ENCODE measurements at regions not wholly inside any gene's neighbourhood (a gene's known extent, or its start where the extent isn't known, plus 50 kb on each side); places are given as distances from the start of the nearest gene placed in this dataset.

DNA sequence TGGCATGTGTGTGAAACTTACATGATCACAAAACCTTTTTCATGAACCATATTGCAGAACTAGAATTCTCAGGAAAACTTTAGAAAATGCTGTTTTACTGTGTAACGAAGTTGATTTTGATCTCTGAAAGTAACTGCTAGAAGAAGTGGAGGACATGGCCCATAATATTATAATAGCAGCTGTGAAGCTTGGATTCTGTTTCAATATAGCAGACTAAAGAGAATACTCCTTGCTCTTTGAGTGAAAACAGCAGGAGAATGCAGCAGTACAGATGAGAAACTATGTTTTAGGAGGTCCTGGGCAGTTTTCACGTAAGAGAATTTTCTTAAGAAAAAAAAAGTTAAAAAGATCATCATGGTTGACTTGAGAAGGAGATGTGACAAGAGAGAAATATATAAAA, 76.7 kb upstream of the POU2AF2 start:
- no peaks in the 10 kb centered on the region for H3K4me1 ChIP-seq (ENCODE audit: control insufficient read depth in 1 of 2, insufficient read depth in 2 of 2, low read length in 2 of 2)
- ChIA-PET CTCF (no interaction called here), POLR2A (no interaction called here), RAD21 (ENCODE audit: low non-redundant PET in 1 of 2, low total read pairs in 2 of 2, uncharacterized antibody in 2 of 2, unreplicated experiment in 2 of 2) (no interaction called here)
- no peaks in the 10 kb centered on the region for H3K36me3 ChIP-seq (ENCODE audit: control insufficient read depth in 1 of 2, insufficient read depth in 2 of 2, low read length in 2 of 2)
- no TSS peak for BruUV-seq (replicated peaks)
- H3K9me3 ChIP-seq (ENCODE audit: control insufficient read depth in 1 of 2, insufficient read depth in 1 of 2, low read depth in 1 of 2, low read length in 2 of 2): no peaks in the 10 kb centered on the region
- peaks cover 41% of the 10 kb centered on the region for H3K27me3 ChIP-seq (ENCODE audit: insufficient read depth, low read length)
- ATAC-seq (no peak), DNase-seq (ENCODE audit: low read depth, low spot score) (no peak)
- intact Hi-C loops (cut with micrococcal nuclease): no loop called here
- no peaks in the 10 kb centered on the region for H3K9me2 ChIP-seq (ENCODE audit: insufficient read depth)
- no peak overlapping the region for H3K4me2 ChIP-seq (ENCODE audit: low read length)
- no peak for TF ChIP-seq JUND (IDR thresholded peaks at IDR 0.05)
- TF ChIP-seq ELF1 (IDR thresholded peaks at IDR 0.05; ENCODE audit: borderline replicate concordance, low read depth): no peak
- no peak for TF ChIP-seq RAD21 (IDR thresholded peaks at IDR 0.05; ENCODE audit: low read depth)
- no peak for TF ChIP-seq POLR2AphosphoS5 (IDR thresholded peaks at IDR 0.05; ENCODE audit: low read depth, low read length)
- TF ChIP-seq EZH2 (IDR thresholded peaks at IDR 0.05): no peak
- no peak for TF ChIP-seq ATF3 (IDR thresholded peaks at IDR 0.05)
- TF ChIP-seq, protein P1, sequence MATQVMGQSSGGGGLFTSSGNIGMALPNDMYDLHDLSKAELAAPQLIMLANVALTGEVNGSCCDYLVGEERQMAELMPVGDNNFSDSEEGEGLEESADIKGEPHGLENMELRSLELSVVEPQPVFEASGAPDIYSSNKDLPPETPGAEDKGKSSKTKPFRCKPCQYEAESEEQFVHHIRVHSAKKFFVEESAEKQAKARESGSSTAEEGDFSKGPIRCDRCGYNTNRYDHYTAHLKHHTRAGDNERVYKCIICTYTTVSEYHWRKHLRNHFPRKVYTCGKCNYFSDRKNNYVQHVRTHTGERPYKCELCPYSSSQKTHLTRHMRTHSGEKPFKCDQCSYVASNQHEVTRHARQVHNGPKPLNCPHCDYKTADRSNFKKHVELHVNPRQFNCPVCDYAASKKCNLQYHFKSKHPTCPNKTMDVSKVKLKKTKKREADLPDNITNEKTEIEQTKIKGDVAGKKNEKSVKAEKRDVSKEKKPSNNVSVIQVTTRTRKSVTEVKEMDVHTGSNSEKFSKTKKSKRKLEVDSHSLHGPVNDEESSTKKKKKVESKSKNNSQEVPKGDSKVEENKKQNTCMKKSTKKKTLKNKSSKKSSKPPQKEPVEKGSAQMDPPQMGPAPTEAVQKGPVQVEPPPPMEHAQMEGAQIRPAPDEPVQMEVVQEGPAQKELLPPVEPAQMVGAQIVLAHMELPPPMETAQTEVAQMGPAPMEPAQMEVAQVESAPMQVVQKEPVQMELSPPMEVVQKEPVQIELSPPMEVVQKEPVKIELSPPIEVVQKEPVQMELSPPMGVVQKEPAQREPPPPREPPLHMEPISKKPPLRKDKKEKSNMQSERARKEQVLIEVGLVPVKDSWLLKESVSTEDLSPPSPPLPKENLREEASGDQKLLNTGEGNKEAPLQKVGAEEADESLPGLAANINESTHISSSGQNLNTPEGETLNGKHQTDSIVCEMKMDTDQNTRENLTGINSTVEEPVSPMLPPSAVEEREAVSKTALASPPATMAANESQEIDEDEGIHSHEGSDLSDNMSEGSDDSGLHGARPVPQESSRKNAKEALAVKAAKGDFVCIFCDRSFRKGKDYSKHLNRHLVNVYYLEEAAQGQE (IDR thresholded peaks at IDR 0.05; ENCODE audit: low read depth): no peak
- no peak for TF ChIP-seq POLR2A (IDR thresholded peaks at IDR 0.05; ENCODE audit: borderline replicate concordance, extremely low read depth, insufficient read depth, insufficient read length)
- no peak for TF ChIP-seq MAX (IDR thresholded peaks at IDR 0.05)
- no peak for TF ChIP-seq ZFX (IDR thresholded peaks at IDR 0.05)
- no peak for TF ChIP-seq ZNF274 (IDR thresholded peaks at IDR 0.05; ENCODE audit: low read depth, low read length)
- TF ChIP-seq EGR1 (IDR thresholded peaks at IDR 0.05; ENCODE audit: low read depth): no peak
- TF ChIP-seq CTCF (IDR thresholded peaks at IDR 0.05 in 2 of 3, conservative IDR thresholded peaks at IDR 0.05 in 1 of 3; ENCODE audit: borderline replicate concordance in 1 of 3, insufficient read depth in 1 of 3, low read depth in 2 of 3, low read length in 2 of 3): no peak
- TF ChIP-seq CEBPB (IDR thresholded peaks at IDR 0.05; ENCODE audit: low read depth): no peak
- no peak for TF ChIP-seq FOSL1 (IDR thresholded peaks at IDR 0.05; ENCODE audit: low read depth)
- TF ChIP-seq SP1 (IDR thresholded peaks at IDR 0.05; ENCODE audit: low read depth): no peak
- no peak for TF ChIP-seq EZH2phosphoT487 (IDR thresholded peaks at IDR 0.05; ENCODE audit: borderline replicate concordance)
- no peak for TF ChIP-seq SRF (IDR thresholded peaks at IDR 0.05; ENCODE audit: low read depth)
- no peak for TF ChIP-seq YY1 (IDR thresholded peaks at IDR 0.05; ENCODE audit: extremely low read depth, insufficient replicate concordance, low read depth, low read length)
- TF ChIP-seq, protein P2, sequence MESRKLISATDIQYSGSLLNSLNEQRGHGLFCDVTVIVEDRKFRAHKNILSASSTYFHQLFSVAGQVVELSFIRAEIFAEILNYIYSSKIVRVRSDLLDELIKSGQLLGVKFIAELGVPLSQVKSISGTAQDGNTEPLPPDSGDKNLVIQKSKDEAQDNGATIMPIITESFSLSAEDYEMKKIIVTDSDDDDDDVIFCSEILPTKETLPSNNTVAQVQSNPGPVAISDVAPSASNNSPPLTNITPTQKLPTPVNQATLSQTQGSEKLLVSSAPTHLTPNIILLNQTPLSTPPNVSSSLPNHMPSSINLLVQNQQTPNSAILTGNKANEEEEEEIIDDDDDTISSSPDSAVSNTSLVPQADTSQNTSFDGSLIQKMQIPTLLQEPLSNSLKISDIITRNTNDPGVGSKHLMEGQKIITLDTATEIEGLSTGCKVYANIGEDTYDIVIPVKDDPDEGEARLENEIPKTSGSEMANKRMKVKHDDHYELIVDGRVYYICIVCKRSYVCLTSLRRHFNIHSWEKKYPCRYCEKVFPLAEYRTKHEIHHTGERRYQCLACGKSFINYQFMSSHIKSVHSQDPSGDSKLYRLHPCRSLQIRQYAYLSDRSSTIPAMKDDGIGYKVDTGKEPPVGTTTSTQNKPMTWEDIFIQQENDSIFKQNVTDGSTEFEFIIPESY (IDR thresholded peaks at IDR 0.05; ENCODE audit: extremely low read depth, insufficient replicate concordance, low read length): no peak
- H4K20me1 ChIP-seq (ENCODE audit: insufficient read depth): no peaks in the 10 kb centered on the region
- H2AFZ ChIP-seq (ENCODE audit: low read depth, low read length, poor library complexity, severe bottlenecking): no peak overlapping the region
- H3K79me2 ChIP-seq (ENCODE audit: insufficient read depth, low read length): no peaks in the 10 kb centered on the region
- no peak overlapping the region for H3K27ac ChIP-seq (ENCODE audit: low read depth, low read length)
- H3K9ac ChIP-seq (ENCODE audit: low read length): no peak overlapping the region
- no peak overlapping the region for H3K4me3 ChIP-seq (replicated peaks in 1 of 2; ENCODE audit: low read depth in 1 of 2, low read length in 2 of 2)
